H4 (cell line): ENCODE measurements at regions not wholly inside any gene's neighbourhood (a gene's known extent, or its start where the extent isn't known, plus 50 kb on each side); places are given as distances from the start of the nearest gene placed in this dataset.
"Not testable (repeated sequence)": the region's sequence is repeated elsewhere in the genome, so short reads cannot be mapped to it uniquely, and the experiment has no call there.

Source experiments
- DNase-seq: peaks from one replicate; pipeline ENCODE4 v3.0.0-alpha.2; 2015; ENCODE audit warnings: low spot score

DNA sequence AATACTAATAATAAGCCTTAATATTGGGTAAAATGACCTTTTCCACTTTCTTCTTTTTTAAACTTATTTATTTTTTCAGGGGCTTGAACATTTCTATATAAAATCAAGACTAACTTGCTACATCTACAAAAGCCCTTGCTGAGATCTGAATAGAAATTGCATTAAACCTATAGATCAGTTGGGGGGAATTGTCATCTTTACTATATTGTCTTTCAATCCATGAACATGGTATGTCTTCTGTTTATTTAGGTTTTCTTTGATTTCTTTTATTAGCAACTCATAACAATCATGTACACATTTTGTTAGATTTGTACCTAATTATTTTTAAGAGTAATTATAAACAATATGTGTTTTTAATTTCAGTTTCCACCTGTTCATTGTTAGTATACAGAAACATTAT lies 96.4 kb upstream of the SLC22A23 start:
- DNase-seq: no peak

DNA sequence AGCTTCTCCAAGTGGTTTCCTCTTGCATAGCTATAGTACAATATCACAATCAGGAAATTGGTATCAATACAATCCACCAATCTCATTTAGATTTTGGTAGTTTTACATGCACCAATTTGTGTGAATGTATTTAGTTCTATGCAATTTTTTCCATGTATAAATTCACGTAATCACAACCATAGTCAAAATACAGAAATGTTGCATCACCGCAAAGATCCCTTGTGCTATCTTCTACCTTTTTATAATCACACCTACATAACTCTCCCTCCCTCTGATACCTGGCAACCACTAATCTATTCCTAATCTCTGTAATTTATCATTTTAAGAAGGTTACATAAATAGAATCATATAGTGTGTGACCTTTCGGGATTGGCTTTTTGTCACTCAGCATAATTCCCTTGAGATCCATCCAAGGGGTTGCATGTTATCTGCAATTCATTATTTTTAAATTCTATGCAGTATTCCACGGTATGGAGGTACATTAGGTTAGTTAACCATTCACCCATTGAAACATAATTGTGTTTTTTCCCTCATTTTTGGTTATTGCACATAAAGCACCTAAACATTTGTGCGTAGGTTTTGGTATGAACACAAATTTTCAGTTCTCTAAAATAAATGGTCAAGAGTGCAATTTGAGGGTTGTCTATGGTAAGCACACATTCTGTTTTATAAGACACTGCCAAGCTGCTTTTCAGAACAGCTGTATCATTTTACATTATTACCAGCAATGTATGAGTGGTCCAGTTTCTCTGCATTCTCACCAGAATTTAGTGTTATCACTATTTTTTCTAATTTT lies 95.1 kb upstream of the SLC22A23 start:
- no peak for DNase-seq

DNA sequence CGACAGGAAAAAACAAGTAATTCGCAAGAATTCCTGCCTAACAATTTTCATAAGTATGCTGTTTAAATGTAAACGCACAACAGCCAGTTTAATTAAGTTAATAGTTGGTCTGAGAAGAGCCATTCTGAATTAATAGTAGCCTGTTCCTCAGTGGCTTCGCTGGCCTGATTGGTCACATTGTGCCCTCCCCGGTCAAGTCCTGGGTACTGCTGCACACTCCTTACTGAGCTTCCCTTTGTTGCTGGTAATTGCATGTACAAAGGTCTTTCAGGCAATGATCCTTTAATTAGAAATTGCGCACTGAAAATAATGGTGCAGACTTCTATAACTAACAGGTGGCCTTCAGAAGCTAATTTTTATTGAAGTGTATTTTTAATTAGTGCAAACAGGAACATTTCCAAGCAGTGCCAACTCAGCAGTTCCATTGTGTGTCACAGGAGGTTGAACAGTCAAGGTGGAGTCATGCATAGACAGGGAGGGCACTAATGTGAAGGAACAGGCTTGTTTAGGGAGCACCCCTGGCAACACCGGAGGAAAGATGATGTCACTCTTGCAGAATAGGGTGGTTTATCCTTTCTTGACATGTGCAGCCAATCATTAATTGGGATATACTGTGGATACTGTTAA lies 92.6 kb upstream of the SLC22A23 start:
- DNase-seq: no peak

DNA sequence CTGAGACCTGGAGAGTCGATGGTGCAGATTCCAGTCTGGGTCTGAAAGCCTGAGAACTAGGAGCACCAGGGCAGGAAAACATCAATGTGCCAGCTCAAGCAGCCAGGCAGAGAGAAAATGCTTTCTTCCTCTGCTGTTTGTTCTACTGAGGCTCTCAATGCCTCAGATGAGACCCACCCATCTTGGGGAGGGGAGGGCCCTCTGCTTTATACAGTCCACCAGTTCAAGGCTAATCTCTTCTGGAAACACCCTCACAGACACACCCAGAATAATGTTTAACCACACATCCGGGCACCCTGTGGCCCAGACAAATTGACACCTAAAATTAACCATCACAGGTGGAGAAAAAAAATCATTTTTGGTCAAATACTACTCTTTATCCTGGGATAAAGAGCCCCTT lies 89.3 kb upstream of the SLC22A23 start:
- no peak for DNase-seq

DNA sequence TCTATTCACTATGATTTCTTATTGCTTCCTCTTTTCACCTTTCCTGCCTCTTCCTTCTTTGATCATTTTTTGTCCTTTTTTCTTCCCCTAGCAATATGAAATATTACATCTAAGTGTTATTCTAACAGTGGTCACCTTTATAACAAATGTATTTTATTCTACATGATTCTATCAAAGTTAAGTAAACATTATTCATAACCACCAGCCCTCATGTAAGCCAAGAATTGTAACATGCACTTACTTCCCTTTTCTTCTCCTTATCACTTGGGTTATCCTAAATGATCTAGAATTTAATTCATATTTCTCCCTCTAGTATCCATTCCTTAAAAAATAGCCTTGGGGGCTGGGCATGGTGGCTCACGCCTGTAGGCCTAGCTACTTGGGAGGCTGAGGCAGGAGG lies 88.3 kb upstream of the SLC22A23 start:
- no peak for DNase-seq

DNA sequence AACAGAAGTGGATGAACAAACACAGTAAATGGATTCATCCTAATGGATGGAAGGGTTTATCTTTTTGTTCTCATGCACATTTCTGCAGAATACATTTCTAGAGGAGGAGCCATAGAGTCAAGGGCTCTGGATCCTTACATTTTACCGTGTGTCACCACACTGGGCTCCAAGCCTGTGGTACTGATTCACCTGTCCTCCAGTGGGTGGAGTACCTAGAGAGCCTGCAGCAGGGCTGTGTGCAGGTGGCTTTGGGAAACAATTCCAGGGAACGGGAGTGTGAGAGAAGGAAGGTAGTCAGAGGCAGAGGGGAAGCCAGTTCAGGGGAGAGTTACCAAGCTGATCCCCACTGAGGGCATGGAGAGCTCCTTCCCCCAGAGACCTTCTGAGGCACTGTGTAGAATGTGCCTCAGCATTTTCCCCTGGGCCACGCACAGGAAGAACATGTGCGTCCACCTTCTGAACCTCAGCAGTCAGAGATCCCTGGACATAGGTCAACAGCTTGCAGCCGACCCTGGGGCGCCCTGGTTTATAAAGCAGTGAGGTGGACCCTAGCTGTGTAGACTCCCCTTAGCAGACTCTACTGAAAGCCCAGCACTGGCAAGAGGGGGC lies 85.3 kb upstream of the SLC22A23 start:
- DNase-seq: no peak

DNA sequence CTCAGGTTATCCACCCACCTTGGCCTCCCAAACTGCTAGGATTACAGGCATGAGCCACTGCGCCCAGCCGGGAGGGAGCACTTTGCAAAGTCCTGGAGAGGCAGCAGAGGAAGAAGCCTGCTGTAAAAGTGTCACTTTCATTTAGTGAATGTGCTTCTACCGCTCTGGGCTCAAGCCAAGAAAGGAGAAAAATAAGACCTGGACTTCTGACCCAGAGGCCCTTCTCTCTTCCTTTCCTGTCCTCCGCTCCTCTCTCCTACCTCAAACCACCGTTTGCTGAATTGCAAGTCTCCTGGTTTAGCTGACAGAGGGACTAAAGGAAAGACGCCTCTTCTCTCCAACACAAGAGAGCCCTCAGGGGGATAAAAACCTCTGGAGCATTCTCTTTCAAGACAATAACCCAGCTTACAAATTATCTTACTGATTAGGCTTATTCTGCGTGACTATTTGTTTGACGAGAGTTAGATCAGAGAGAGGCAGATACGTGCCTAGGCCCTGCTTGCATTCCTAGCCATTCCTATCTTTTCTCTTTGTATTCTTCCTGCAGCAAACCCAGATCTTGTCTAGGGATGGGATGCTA lies 84.2 kb upstream of the SLC22A23 start:
- DNase-seq: no peak

DNA sequence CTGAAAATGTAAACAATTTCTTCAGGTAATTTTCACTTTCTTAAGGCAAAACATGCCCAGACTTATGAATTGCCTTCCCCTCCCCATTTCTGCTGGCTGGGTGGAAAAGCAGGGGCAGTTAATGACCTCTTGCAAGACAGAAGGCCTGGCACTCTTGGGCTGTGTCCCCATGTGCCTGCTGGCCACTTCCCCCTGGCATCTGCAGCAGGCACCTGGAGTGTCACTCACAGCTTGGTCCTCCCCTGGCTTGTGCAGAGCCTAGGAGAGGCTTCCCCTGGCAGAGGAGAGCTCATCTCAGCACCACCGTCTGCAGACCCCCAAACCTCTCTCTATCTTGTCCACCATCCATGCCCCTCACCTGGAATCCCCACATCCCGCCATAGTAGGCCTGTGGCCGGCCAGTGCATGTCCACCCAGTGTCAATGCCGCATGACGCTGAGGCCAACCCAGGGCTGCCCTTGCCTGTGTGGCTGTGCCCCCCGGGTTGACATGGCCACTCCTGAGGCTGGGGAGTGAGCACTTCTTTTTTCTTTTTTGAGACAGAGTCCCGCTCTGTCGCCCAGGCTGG lies 83.5 kb upstream of the SLC22A23 start:
- DNase-seq: no peak

DNA sequence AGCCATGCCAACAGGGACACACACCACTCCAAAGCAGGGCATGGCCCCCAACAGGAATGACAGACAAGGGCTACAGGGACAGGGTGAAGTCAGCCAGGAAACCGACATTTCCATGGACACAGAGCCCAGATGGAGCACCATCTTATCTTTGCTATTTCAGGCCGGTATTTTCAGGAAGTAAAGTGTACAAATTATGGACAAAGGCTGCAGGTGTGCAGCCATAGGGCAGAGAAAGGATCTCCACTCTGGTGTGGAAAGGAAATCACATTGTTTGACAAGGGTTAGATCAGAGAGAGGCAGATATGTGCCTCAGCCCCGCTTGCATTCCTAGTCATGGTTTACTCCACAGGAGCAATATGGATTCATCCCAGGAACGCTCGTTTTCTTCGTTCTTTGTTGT lies 81.7 kb upstream of the SLC22A23 start:
- no peak for DNase-seq

DNA sequence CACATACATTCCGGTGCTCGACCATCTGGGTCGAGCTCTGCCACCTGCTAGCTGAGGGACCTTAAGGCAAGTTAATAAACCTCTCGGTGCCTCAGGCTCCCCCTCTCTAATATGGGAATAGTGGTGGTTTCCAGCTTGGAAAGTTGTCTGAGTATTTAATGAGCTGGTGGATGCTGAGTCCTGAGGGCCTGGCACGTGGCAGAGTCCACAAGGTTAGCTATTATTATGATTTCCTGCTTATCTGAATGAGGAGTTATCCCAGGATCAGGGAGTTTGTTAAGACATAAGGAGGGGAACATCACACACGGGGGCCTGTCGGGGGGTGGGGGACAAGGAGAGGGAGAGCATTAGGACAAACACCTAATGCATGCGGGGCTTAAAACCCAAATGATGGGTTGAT lies 80.1 kb upstream of the SLC22A23 start:
- DNase-seq: no peak

DNA sequence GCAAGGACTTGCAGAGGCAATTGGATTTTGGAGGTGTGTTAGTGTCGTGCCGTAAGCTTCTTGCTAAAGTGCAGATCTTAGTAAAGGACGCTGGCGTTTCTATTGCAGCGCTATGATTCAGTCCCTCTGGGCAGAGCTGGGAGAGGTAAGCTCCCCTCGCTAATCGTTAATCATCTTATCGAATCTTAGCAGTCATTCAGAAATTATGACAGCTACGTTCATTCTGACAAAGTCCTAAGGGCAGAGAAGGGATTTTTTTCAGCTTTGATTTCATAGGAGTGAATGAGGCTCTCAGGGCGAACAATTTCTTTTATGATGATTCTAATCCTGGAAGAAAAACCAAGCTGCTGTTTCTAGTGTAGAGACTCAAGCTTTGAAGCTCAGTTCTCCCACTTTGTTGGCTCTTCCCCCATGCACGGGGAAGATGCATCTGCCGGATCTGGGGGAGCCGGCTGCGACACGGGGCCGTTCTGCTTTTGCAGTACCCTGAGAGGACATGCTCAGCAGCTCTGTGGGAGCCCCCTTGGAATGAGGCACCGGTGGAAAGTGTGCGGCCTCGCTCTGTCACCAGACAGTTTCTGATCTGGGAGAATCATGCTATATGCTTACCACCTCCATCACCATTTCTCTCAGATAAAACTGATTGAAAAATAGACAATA lies 79.1 kb upstream of the SLC22A23 start:
- DNase-seq: no peak

DNA sequence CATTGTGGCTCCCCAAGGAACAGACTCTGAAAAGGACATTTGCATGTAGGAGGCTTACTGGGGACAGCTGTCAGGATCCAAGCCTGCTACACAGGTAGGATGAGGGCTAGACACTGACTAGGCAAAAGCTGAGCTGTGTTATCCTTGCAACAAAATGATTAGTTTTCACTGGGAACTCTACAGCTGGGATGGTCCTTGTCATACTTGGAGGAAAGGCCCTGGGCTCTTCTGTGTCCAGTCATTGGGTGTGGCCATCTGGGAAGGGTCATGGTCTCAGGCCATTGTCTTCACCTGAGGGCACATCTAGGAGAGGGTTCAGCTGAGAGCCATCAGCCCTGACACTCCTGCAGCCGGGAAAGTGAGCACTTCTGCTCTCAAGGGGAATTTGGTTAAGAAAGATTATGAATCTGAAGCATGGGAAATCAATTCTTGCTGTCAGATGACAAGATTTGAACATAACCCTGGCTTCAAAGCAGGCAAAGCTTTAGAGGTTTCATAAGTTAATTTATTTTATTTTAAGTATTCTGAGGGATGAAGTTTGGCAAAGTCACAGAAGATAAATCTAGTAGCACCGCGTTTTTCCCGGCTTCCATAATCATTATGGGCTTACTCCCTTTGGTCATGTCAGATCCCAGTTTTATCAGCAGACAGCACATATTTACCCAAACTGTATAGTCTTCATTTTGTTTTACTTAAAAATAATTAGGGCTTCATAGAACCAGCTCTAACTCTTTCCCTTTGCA lies 78.4 kb upstream of the SLC22A23 start:
- no peak for DNase-seq

DNA sequence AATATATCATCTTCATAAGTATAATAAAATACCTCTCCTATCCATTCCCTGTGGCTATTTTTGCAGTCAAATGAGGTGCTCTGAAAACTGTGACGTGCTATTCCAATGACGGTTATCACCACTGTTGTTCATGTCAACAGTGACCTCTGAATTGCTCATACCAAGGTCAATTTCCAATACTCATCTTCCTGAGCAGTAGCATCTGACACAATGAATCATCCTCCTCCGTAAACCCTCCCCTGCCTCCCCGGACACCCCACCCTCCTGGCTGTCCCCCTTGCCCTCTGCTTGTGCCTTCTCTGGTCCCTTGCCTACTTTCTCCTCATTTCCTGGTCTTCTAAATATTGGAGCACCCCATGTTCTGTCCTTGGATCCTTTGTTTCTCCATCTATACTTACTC lies 77.7 kb upstream of the SLC22A23 start:
- DNase-seq: no peak

DNA sequence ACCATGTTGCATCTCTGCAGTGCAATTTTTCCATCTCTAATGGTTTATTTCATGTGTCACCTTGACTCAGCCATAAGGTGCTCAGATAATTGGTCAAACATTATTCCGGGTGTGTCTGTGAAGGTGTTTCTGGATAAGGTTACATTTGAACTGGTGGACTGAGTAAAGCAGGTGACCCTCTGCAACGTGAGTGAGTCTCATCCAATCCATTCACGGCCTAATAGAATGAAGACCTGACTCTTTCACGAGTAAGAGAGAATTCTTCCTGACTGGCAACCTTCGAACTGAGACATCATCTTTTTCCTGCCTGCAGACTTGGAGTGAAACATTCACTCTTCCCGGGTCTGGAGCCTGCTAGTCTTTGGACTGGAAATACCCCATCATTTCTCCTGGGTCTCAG lies 77.1 kb upstream of the SLC22A23 start:
- no peak for DNase-seq

DNA sequence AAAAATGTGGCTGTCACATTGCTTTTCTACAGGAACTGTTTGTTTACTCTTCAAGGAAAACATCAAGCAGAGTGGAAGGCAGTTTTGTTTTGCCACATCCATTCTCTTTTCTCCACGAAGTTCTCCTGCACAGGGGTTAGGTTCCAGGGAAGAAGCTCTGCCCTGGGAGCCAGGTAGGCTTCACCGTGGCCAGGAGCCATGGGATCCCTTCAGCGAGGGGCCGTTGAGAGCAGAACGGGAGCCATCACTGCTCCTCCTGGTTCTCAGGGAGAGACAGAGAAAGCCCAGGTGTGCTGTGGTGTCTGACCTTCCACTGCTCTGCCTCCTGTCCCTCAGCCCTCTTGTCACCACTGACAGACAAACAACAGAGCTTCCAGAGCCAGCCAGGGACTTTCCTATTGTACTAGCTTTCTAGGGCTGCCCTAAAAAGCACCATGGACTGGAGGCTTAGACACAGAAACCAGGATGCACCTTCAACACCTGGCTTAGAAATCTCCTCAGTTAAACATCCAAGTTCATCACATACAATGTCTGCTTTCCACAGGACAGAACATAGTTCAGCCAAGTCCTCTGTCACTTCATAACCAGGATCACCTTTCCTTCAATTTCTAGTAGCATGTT lies 75.6 kb upstream of the SLC22A23 start:
- DNase-seq: no peak

DNA sequence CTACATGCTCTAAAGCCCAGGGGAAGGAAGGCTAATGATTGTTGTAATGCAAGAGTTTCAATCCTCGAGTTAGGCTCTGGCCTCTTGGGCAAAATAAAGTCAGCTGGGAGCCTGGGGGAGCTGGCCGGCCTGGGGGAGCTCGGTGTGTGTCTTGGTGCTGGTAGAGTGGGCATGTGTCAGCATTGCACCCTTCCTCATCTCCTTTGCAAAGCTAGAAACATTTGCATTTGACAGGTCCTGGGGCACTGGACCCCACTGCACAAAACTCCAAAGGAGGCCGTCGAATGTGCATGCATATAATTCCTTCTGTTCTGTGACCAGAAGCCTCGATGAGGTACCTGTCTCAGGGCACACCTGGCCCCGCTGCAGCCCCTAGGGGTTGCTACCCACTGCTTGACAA lies 74.6 kb upstream of the SLC22A23 start:
- DNase-seq: no peak

DNA sequence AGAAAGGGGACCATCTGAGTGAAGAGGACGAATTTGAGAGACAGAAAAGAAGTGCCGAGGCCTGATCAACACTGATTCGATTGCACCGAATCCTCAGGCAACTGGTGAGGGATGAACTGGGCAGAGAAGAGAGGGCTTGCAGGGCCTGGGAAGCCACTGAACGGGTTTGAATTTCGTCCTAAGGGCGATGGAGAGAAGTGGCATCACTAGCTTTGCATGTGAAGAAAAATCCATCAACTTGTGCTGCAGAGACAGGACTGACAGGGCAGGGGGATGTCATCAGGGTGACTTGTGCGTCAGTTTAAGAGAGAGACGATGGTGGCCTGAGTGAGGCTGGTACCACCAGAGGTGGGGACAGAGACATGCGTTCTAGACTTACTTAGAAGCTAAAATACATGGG lies 73.7 kb upstream of the SLC22A23 start:
- no peak for DNase-seq

DNA sequence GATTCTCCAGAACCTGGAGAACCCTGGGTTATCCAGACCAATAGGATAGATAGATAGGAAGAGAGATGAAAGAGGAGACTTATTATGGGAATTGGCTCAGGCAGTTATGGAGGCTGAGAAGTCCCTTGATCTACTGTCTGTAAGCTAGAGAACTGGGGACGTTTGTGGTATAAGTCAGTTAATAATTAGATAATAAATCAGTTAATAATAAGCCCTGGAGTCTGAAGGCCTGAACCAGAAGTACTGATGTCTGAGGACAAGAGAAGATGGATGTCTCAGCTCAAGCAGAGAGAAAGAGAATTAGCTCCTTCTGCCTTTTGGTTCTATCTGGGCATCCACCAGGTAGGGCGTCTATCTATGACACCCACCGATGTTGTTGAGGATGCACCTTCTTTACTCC lies 72.9 kb upstream of the SLC22A23 start:
- DNase-seq: no peak

DNA sequence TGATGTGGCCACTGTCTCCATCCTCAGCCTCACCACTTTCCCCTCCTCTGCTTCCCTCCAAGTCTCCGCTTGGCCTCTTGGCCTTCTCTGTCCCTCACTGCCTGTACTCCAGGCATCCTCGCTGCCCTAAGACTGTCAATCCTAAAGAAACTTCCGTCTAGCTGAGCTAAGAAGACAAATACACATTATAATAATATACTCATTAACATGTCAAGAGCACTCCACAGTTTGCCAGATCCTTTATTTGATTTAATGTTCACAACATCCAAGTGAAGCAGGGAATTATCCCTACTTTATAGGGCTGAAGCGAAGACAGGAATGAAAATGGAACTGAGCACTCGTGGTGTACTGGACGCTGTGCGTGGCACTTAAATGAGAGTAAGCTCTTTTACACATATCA lies 72.4 kb upstream of the SLC22A23 start:
- DNase-seq: no peak

DNA sequence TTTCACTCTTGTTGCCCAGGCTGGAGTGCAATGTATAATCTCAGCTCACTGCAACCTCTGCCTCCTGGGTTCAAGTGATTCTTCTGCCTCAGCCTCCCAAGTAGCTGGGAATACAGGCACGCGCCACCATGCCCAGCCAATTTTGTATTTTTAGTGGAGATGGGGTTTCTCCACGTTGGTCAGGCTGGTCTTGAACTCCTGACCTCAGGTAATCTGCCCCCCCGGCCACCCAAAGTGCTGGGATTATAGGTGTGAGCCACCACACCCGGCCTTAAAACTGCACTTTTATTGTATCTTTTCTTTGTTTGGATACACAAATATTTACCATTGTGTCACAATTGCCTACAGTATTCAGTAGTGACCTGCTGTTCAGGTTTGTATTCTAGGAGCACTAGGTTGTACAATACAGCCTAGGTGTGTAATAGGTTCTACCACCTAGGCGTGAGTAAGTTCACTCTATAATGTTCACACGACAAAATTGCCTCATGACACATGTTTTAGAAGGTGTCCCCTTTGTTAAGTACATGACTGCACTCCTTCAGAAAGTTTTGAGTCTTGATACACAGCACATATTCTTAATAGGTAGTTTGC lies 71.3 kb upstream of the SLC22A23 start:
- not testable (repeated sequence) for DNase-seq

DNA sequence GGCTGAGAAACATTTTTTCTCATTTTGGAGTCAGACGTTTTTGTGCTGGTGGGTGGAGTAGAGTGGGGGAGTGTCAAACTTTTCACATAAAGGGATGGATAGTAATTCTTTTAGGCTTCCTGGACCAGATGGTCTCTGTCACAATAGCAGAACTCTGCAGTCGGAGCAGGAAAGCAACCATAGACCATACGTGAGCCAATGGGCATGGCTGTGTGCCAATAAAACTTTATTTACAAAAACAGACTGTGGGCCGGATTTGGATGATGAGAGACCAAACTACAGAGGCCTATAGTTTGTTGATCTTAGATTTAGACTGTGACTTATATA lies 70.8 kb upstream of the SLC22A23 start:
- DNase-seq: no peak
